ENCODE measurements at regions not wholly inside any gene's neighbourhood (a gene's known extent, or its start where the extent isn't known, plus 50 kb on each side); places are given as distances from the start of the nearest gene placed in this dataset.

DNA sequence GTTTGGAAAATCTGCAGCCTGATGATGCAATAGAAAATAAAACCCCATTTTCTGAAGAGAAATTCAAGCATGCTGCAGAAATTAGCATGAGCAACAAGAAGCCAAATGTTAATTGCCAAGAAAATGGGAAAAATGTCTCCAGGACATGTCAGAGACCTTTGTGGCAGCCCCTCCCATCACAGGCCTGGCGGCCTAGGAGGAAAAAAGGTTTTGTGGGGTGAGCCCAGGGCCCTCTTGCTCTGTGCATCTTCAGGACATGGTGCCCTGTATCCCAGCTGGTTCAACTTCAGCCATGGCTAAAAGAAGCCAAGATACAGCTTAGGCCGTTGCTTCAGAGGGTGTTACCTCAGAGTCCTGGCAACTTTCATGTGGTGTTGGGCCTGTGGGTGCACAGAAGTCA is 775.5 kb upstream of the SEL1L start:
- no peak for TF ChIP-seq POLR2AphosphoS5 (IDR thresholded peaks at IDR 0.05; ENCODE audit: low read depth, low read length)
- no peak for TF ChIP-seq SIN3A (IDR thresholded peaks at IDR 0.05; ENCODE audit: borderline replicate concordance, insufficient read depth, low read length)
- TF ChIP-seq TAF1 (IDR thresholded peaks at IDR 0.05; ENCODE audit: borderline replicate concordance, insufficient read depth, low read length): no peak
- TF ChIP-seq REST (IDR thresholded peaks at IDR 0.05; ENCODE audit: insufficient read depth in 1 of 2, low read depth in 2 of 2, low read length in 2 of 2): no peak
- TF ChIP-seq FOXP2 (optimal IDR thresholded peaks at IDR 0.05; ENCODE audit: borderline replicate concordance, extremely low read depth, extremely low read length, insufficient read depth): no peak
